Gastroesophageal sphincter (tissue), 4 donors: ENCODE measurements at regions not wholly inside any gene's neighbourhood (a gene's known extent, or its start where the extent isn't known, plus 50 kb on each side); places are given as distances from the start of the nearest gene placed in this dataset.

Experiments used
- ATAC-seq: fragments of 150-250 bp; one replicate; pipeline ENCODE4 v1.9.1; 2016; ENCODE audit warnings: mild to moderate bottlenecking, moderate library complexity
- H3K27ac ChIP-seq, 4 donors: fragments of 200-600 bp; sonication (generic) in 3 of 4; 1 replicate in 3 of 4; 2 replicates in 1 of 4; pipeline ENCODE4 v1.5.1; 2016 to 2019
- H3K27me3 ChIP-seq: fragments of 200-600 bp; sonication (generic); one replicate; pipeline ENCODE4 v1.5.1; 2019
- H3K36me3 ChIP-seq, 2 donors: fragments of 200-600 bp; sonication (generic); one replicate each; pipeline ENCODE4 v1.5.1; 2019; ENCODE audit warnings: control low read depth in 1 of 2
- H3K4me1 ChIP-seq, 3 donors: fragments of 200-600 bp; sonication (generic); 1 replicate in 2 of 3; 2 replicates in 1 of 3; pipeline ENCODE4 v1.5.1; 2016 to 2019; ENCODE audit warnings: control low read depth in 2 of 3
- H3K4me3 ChIP-seq, 2 donors: fragments of 200-600 bp; sonication (generic); one replicate each; pipeline ENCODE4 v1.5.1; 2019; ENCODE audit warnings: mild to moderate bottlenecking in 1 of 2, moderate library complexity in 1 of 2
- H3K9me3 ChIP-seq, 3 donors: fragments of 200-600 bp; sonication (generic); one replicate each; pipeline ENCODE4 v1.5.1; 2017 to 2019; ENCODE audit warnings: control low read depth in 2 of 3
- CTCF ChIP-seq, 4 experiments: fragments of 200-600 bp in 2 of 4; fragments of 450-650 bp in 2 of 4; sonication (generic) in 1 of 4; IDR thresholded peaks; one replicate each; pipeline ENCODE4 v1.5.1; 2017 to 2019; ENCODE audit warnings: antibody characterized with exemption in 4 of 4, mild to moderate bottlenecking in 2 of 4, moderate library complexity in 2 of 4
- EP300 ChIP-seq: sonication (generic); formaldehyde crosslinking; IDR thresholded peaks from one replicate; pipeline ENCODE4 v1.6.1; 2017; ENCODE audit warnings: antibody characterized with exemption, mild to moderate bottlenecking
- POLR2A ChIP-seq, 2 donors: fragments of 450-650 bp; IDR thresholded peaks; one replicate each; pipeline ENCODE4 v1.6.1; 2017; ENCODE audit warnings: antibody characterized with exemption in 2 of 2, mild to moderate bottlenecking in 2 of 2, moderate library complexity in 1 of 2
- POLR2AphosphoS5 ChIP-seq: sonication (generic); formaldehyde crosslinking; IDR thresholded peaks from one replicate; pipeline ENCODE4 v1.6.1; 2017; ENCODE audit warnings: antibody characterized with exemption
- WGBS, 2 donors: methylation state at CpG; one replicate each; pipeline ENCODE4 v1.1.5; 2018; ENCODE audit warnings: low coverage in 1 of 2; 5-methylcytosine and 5-hydroxymethylcytosine counted together

- no peak for TF ChIP-seq EP300
- no peak for TF ChIP-seq POLR2AphosphoS5
- H3K4me3 ChIP-seq: no peak overlapping the region
- H3K36me3 ChIP-seq: no peaks in the 10 kb centered on the region
- H3K9me3 ChIP-seq: no peaks in the 10 kb centered on the region
- H3K27ac ChIP-seq: no peak overlapping the region
- no peak for ATAC-seq
- no peaks in the 10 kb centered on the region for H3K27me3 ChIP-seq
- no peaks in the 10 kb centered on the region for H3K4me1 ChIP-seq
Observed at GRCh38 chr13:68628994-68629393, 1398.9 kb upstream of the PCDH9 start.

- Histone ChIP-seq H3K27ac (no peak overlapping the region), H3K4me3 (no peak overlapping the region), H3K36me3 (no peaks in the 10 kb centered on the region), H3K27me3 (no peaks in the 10 kb centered on the region), H3K4me1 (no peaks in the 10 kb centered on the region), H3K9me3 (no peaks in the 10 kb centered on the region)
- TF ChIP-seq EP300 (no peak), POLR2AphosphoS5 (no peak), CTCF (IDR thresholded peaks at IDR 0.05) (no peak)
- ATAC-seq: no peak
- WGBS, 2 donors: 49 to 66% methylated on average over 3 of the region's 3 CpGs
Observed at GRCh38 chr13:68627379-68627778, 1397.2 kb upstream of the PCDH9 start.

GRCh38 chr13:68616600-68617222 is 1386.6 kb upstream of the PCDH9 start:
- Histone ChIP-seq H3K4me1 (no peaks in the 10 kb centered on the region), H3K36me3 (no peaks in the 10 kb centered on the region), H3K27ac (no peak overlapping the region), H3K27me3 (no peaks in the 10 kb centered on the region), H3K4me3 (no peak overlapping the region), H3K9me3 (no peaks in the 10 kb centered on the region)
- TF ChIP-seq POLR2A (IDR thresholded peaks at IDR 0.05) (no peak), POLR2AphosphoS5 (no peak), EP300 (no peak), CTCF (IDR thresholded peaks at IDR 0.05) (no peak)
- 80 to 83% methylated on average over 1 of the region's 10 CpGs for WGBS, 2 donors
- no peak for ATAC-seq

GRCh38 chr13:68609661-68610060 is 1379.5 kb upstream of the PCDH9 start:
- Histone ChIP-seq H3K36me3 (no peaks in the 10 kb centered on the region), H3K4me1 (no peaks in the 10 kb centered on the region), H3K27me3 (no peaks in the 10 kb centered on the region), H3K9me3 (no peaks in the 10 kb centered on the region), H3K27ac (no peak overlapping the region), H3K4me3 (no peak overlapping the region)
- WGBS, 2 donors: 71 to 87% methylated on average over 6 to 8 of the region's 8 CpGs
- TF ChIP-seq EP300 (no peak), CTCF (IDR thresholded peaks at IDR 0.05) (no peak), POLR2A (IDR thresholded peaks at IDR 0.05) (no peak), POLR2AphosphoS5 (no peak)
- ATAC-seq: no peak

- no peaks in the 10 kb centered on the region for H3K4me1 ChIP-seq
- H3K27me3 ChIP-seq: no peaks in the 10 kb centered on the region
- ATAC-seq: no peak
- no peaks in the 10 kb centered on the region for H3K9me3 ChIP-seq
- no peak overlapping the region for H3K4me3 ChIP-seq
- no peak overlapping the region for H3K27ac ChIP-seq
- H3K36me3 ChIP-seq: no peaks in the 10 kb centered on the region
- no peak for TF ChIP-seq POLR2AphosphoS5
- no peak for TF ChIP-seq EP300
- no peak for TF ChIP-seq POLR2A (IDR thresholded peaks at IDR 0.05)
- TF ChIP-seq CTCF (IDR thresholded peaks at IDR 0.05): no peak
Observed at GRCh38 chr13:68608147-68608546, 1378.0 kb upstream of the PCDH9 start.

- no peaks in the 10 kb centered on the region for H3K27me3 ChIP-seq
- H3K27ac ChIP-seq: no peak overlapping the region
- no peak for TF ChIP-seq POLR2A (IDR thresholded peaks at IDR 0.05)
- TF ChIP-seq POLR2AphosphoS5: no peak
- no peak for TF ChIP-seq EP300
- TF ChIP-seq CTCF (IDR thresholded peaks at IDR 0.05): no peak
- H3K4me1 ChIP-seq: no peaks in the 10 kb centered on the region
- no peaks in the 10 kb centered on the region for H3K9me3 ChIP-seq
- no peak overlapping the region for H3K4me3 ChIP-seq
- no peaks in the 10 kb centered on the region for H3K36me3 ChIP-seq
- ATAC-seq: no peak
Observed at GRCh38 chr13:68597641-68598040, 1367.5 kb upstream of the PCDH9 start.
